Keratinocyte (primary cell): ENCODE measurements at regions not wholly inside any gene's neighbourhood (a gene's known extent, or its start where the extent isn't known, plus 50 kb on each side); places are given as distances from the start of the nearest gene placed in this dataset.

Source experiments
- EZH2 ChIP-seq: IDR thresholded peaks from one replicate; pipeline ENCODE4 v1.6.1; 2012; ENCODE audit warnings: inconsistent platforms, mild to moderate bottlenecking, low read length, moderate library complexity
- TF ChIP-seq, protein P1 (sequence below), 3 experiments: IDR thresholded peaks in 1 of 3; conservative IDR thresholded peaks in 1 of 3; optimal IDR thresholded peaks in 1 of 3; 2 replicates in 2 of 3; 3 replicates in 1 of 3; pipeline versions ENCODE3 to v1.5.1; 2011; ENCODE audit warnings: low read length in 3 of 3, mild to moderate bottlenecking in 3 of 3, moderate library complexity in 2 of 3, control low read depth in 1 of 3, inconsistent platforms in 1 of 3; ENCODE audit not compliant: insufficient read depth in 2 of 3; ENCODE audit errors: extremely low read depth in 1 of 3

DNA sequence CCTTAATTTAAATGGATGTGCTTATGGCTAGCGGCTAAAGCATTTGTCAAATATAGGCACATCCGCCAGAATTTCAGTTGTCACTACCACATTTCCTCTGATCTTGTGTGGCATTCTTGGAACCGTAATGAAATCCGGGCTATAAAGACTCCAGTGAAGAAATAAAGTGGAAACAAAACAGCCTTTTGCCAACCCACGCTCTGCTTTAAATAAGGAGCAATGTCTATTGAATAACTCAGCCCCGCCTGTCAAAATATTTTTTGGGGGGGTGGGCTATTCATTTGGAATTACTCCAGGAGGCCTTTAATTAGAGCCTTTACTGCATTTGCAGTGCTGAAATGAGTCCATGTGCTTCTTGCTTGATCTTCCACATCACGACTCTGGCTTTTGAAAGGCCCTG lies 179.6 kb upstream of the RPH3A start:
- TF ChIP-seq, protein P1, sequence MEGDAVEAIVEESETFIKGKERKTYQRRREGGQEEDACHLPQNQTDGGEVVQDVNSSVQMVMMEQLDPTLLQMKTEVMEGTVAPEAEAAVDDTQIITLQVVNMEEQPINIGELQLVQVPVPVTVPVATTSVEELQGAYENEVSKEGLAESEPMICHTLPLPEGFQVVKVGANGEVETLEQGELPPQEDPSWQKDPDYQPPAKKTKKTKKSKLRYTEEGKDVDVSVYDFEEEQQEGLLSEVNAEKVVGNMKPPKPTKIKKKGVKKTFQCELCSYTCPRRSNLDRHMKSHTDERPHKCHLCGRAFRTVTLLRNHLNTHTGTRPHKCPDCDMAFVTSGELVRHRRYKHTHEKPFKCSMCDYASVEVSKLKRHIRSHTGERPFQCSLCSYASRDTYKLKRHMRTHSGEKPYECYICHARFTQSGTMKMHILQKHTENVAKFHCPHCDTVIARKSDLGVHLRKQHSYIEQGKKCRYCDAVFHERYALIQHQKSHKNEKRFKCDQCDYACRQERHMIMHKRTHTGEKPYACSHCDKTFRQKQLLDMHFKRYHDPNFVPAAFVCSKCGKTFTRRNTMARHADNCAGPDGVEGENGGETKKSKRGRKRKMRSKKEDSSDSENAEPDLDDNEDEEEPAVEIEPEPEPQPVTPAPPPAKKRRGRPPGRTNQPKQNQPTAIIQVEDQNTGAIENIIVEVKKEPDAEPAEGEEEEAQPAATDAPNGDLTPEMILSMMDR (optimal IDR thresholded peaks at IDR 0.05 in 1 of 3, IDR thresholded peaks at IDR 0.05 in 1 of 3, conservative IDR thresholded peaks at IDR 0.05 in 1 of 3; ENCODE audit: extremely low read depth in 1 of 3, insufficient read depth in 2 of 3, low read length in 3 of 3), result no peak
- no peak for TF ChIP-seq EZH2
